ENCODE measurements at regions not wholly inside any gene's neighbourhood (a gene's known extent, or its start where the extent isn't known, plus 50 kb on each side); places are given as distances from the start of the nearest gene placed in this dataset.
"Not testable (repeated sequence)": the region's sequence is repeated elsewhere in the genome, so short reads cannot be mapped to it uniquely, and the experiment has no call there.

DNA sequence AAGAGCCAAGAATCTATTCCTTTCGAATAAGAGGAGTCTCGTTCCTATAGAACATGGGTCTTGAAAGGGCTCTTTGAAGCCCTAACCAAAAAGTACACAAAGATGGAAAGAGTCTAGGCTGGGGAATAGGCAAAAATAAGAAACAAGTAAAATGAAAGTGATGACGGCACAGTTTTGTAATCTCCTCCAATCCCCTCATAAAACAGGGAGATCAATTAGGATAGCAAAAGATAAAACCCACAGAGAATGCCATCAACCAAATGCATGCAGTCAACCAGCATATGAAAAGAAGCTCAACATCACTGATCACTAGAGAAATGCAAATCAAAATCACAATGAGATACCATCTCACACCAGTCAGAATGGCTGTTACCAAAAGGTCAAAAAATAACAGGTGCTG lies 122.4 kb upstream of the LSM14A start:
- no peak for DNase-seq (ENCODE audit: extremely low spot score)
- ChIA-PET CTCF (no interaction called here), POLR2A (no interaction called here)
- TF ChIP-seq FOXK2 (IDR thresholded peaks at IDR 0.05) (no peak), FOXM1 (IDR thresholded peaks at IDR 0.05; ENCODE audit: borderline replicate concordance) (no peak), NFRKB (IDR thresholded peaks at IDR 0.05) (no peak), SUZ12 (IDR thresholded peaks at IDR 0.05) (no peak), BHLHE40 (IDR thresholded peaks at IDR 0.05; ENCODE audit: borderline replicate concordance) (no peak), FOXA1 (IDR thresholded peaks at IDR 0.05) (no peak), PKNOX1 (IDR thresholded peaks at IDR 0.05) (no peak), SP1 (IDR thresholded peaks at IDR 0.05) (no peak), ZNF384 (IDR thresholded peaks at IDR 0.05) (no peak), HDGF (IDR thresholded peaks at IDR 0.05; ENCODE audit: borderline replicate concordance) (no peak), TARDBP (IDR thresholded peaks at IDR 0.05) (no peak), L3MBTL2 (conservative IDR thresholded peaks at IDR 0.05) (no peak), ELF4 (IDR thresholded peaks at IDR 0.05) (no peak), LEF1 (IDR thresholded peaks at IDR 0.05; ENCODE audit: borderline replicate concordance) (no peak), ARNT (IDR thresholded peaks at IDR 0.05) (no peak), CTBP1 (IDR thresholded peaks at IDR 0.05; ENCODE audit: borderline replicate concordance) (no peak)

DNA sequence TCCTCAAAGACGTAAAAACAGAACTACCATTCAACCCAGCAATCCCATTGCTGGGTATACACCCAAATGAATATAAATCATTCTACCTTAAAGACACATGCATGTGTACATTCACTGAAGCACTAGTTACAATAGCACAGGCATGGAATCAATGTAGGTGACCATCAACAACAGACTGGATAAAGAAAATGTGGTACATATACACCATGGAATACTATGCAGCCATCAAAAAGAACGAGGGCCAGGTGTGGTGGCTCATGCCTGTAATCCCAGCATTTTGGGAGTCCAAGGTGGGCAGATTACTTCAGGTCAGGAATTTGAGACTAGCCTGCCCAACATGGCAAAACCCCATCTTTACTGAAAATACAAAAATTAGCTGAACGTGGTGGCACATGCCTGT lies 121.9 kb upstream of the LSM14A start:
- DNase-seq (ENCODE audit: extremely low spot score); POLR2A ChIA-PET; CTCF ChIA-PET: not testable (repeated sequence)

GRCh38 chr19:34051255-34051654 lies 121.0 kb upstream of the LSM14A start:
- TF ChIP-seq L3MBTL2 (conservative IDR thresholded peaks at IDR 0.05) (no peak), CTBP1 (IDR thresholded peaks at IDR 0.05; ENCODE audit: borderline replicate concordance) (no peak), TARDBP (IDR thresholded peaks at IDR 0.05) (no peak), BHLHE40 (IDR thresholded peaks at IDR 0.05; ENCODE audit: borderline replicate concordance) (no peak), LEF1 (IDR thresholded peaks at IDR 0.05; ENCODE audit: borderline replicate concordance) (no peak), FOXK2 (IDR thresholded peaks at IDR 0.05) (no peak), FOXA1 (IDR thresholded peaks at IDR 0.05) (no peak), SUZ12 (IDR thresholded peaks at IDR 0.05) (no peak), SP1 (IDR thresholded peaks at IDR 0.05) (no peak), HDGF (IDR thresholded peaks at IDR 0.05; ENCODE audit: borderline replicate concordance) (no peak), ARNT (IDR thresholded peaks at IDR 0.05) (no peak), FOXM1 (IDR thresholded peaks at IDR 0.05; ENCODE audit: borderline replicate concordance) (no peak)
- DNase-seq (ENCODE audit: extremely low spot score): no peak
- ChIA-PET CTCF (no interaction called here), POLR2A (no interaction called here)

GRCh38 chr19:34057155-34057554 lies 115.1 kb upstream of the LSM14A start:
- TF ChIP-seq FOXK2 (IDR thresholded peaks at IDR 0.05) (no peak), ZNF384 (IDR thresholded peaks at IDR 0.05) (no peak), PKNOX1 (IDR thresholded peaks at IDR 0.05) (peak; percentile 4; the same call in 1 of the 2 replicates), L3MBTL2 (conservative IDR thresholded peaks at IDR 0.05) (no peak), TARDBP (IDR thresholded peaks at IDR 0.05) (no peak), NFRKB (IDR thresholded peaks at IDR 0.05) (no peak), SUZ12 (IDR thresholded peaks at IDR 0.05) (no peak), BHLHE40 (IDR thresholded peaks at IDR 0.05; ENCODE audit: borderline replicate concordance) (no peak), CTBP1 (IDR thresholded peaks at IDR 0.05; ENCODE audit: borderline replicate concordance) (peak; percentile 2; the same call in 1 of the 2 replicates), ARNT (IDR thresholded peaks at IDR 0.05) (no peak)
- ChIA-PET POLR2A (no interaction called here), CTCF (no interaction called here)
- no peak for DNase-seq (ENCODE audit: extremely low spot score)

DNA sequence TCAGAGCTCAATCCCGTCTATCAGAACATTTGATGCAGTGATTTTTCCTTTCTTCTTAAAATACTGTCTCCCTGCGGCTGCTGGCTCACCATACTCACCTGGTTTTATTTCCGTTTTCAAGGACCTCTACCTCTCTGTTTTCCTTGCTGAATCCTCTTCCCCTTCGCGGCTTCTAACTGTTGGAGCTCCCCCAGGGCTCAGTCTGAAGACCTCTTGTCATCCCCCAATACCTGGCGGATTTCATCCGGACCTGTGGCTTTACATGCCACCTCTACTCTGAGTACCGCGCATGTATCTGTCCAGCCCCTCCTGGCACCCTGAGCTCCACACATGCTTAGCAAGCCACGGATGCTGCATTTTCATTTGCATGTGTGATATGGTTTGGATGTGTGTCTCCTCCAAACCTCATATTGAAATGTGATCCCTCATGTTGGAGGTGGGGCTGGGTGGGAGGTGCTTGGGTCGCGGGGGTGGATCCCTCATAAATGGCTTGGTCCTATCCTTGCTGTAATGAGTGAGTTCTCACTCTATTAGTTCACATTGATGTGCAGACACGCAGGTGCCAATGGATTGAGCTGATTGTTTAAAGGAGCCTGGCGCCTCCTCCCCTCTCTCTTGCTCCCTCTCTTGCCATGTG lies 106.2 kb upstream of the LSM14A start:
- ChIA-PET POLR2A (no interaction called here), CTCF (interaction anchor here (0.5 to 0.6 kb wide), 3 partner anchors 11 to 419 kb away, joined by 4 to 5 read pairs (median 4); no protein-coding TSS in a partner anchor)
- TF ChIP-seq ARNT (IDR thresholded peaks at IDR 0.05) (no peak), ELF4 (IDR thresholded peaks at IDR 0.05) (no peak), FOXA1 (IDR thresholded peaks at IDR 0.05) (no peak), CTBP1 (IDR thresholded peaks at IDR 0.05; ENCODE audit: borderline replicate concordance) (no peak), PKNOX1 (IDR thresholded peaks at IDR 0.05) (no peak), FOXM1 (IDR thresholded peaks at IDR 0.05; ENCODE audit: borderline replicate concordance) (no peak), HDGF (IDR thresholded peaks at IDR 0.05; ENCODE audit: borderline replicate concordance) (no peak), TARDBP (IDR thresholded peaks at IDR 0.05) (no peak), L3MBTL2 (conservative IDR thresholded peaks at IDR 0.05) (no peak), SUZ12 (IDR thresholded peaks at IDR 0.05) (no peak), LEF1 (IDR thresholded peaks at IDR 0.05; ENCODE audit: borderline replicate concordance) (no peak), ZNF384 (IDR thresholded peaks at IDR 0.05) (no peak), NFRKB (IDR thresholded peaks at IDR 0.05) (no peak), SP1 (IDR thresholded peaks at IDR 0.05) (no peak), BHLHE40 (IDR thresholded peaks at IDR 0.05; ENCODE audit: borderline replicate concordance) (no peak), FOXK2 (IDR thresholded peaks at IDR 0.05) (no peak)
- no peak for DNase-seq (ENCODE audit: extremely low spot score)

GRCh38 chr19:34067861-34068271 lies 104.4 kb upstream of the LSM14A start:
- no peak for DNase-seq (ENCODE audit: extremely low spot score)
- ChIA-PET POLR2A (no interaction called here), CTCF (no interaction called here)
- TF ChIP-seq FOXM1 (IDR thresholded peaks at IDR 0.05; ENCODE audit: borderline replicate concordance) (no peak), BHLHE40 (IDR thresholded peaks at IDR 0.05; ENCODE audit: borderline replicate concordance) (no peak), TARDBP (IDR thresholded peaks at IDR 0.05) (no peak), L3MBTL2 (conservative IDR thresholded peaks at IDR 0.05) (no peak), HDGF (IDR thresholded peaks at IDR 0.05; ENCODE audit: borderline replicate concordance) (no peak), ZNF384 (IDR thresholded peaks at IDR 0.05) (no peak), SUZ12 (IDR thresholded peaks at IDR 0.05) (no peak), ARNT (IDR thresholded peaks at IDR 0.05) (no peak), NFRKB (IDR thresholded peaks at IDR 0.05) (no peak), ELF4 (IDR thresholded peaks at IDR 0.05) (no peak), FOXK2 (IDR thresholded peaks at IDR 0.05) (no peak), PKNOX1 (IDR thresholded peaks at IDR 0.05) (no peak), LEF1 (IDR thresholded peaks at IDR 0.05; ENCODE audit: borderline replicate concordance) (no peak), SP1 (IDR thresholded peaks at IDR 0.05) (no peak), CTBP1 (IDR thresholded peaks at IDR 0.05; ENCODE audit: borderline replicate concordance) (no peak)

Measured in HEK293T (cell line).